ENCODE measurements at regions not wholly inside any gene's neighbourhood (a gene's known extent, or its start where the extent isn't known, plus 50 kb on each side); places are given as distances from the start of the nearest gene placed in this dataset.

- TF ChIP-seq, protein P1, sequence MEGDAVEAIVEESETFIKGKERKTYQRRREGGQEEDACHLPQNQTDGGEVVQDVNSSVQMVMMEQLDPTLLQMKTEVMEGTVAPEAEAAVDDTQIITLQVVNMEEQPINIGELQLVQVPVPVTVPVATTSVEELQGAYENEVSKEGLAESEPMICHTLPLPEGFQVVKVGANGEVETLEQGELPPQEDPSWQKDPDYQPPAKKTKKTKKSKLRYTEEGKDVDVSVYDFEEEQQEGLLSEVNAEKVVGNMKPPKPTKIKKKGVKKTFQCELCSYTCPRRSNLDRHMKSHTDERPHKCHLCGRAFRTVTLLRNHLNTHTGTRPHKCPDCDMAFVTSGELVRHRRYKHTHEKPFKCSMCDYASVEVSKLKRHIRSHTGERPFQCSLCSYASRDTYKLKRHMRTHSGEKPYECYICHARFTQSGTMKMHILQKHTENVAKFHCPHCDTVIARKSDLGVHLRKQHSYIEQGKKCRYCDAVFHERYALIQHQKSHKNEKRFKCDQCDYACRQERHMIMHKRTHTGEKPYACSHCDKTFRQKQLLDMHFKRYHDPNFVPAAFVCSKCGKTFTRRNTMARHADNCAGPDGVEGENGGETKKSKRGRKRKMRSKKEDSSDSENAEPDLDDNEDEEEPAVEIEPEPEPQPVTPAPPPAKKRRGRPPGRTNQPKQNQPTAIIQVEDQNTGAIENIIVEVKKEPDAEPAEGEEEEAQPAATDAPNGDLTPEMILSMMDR (IDR thresholded peaks at IDR 0.05 in 4 of 5, conservative IDR thresholded peaks at IDR 0.05 in 1 of 5), result no peak
- no peak for TF ChIP-seq POLR2A (IDR thresholded peaks at IDR 0.05)
Observed at GRCh38 chr18:59068276-59069071, 71.2 kb upstream of the SEC11C start.
